A549 (cell line): ENCODE measurements at regions not wholly inside any gene's neighbourhood (a gene's known extent, or its start where the extent isn't known, plus 50 kb on each side); places are given as distances from the start of the nearest gene placed in this dataset.

Experiments used
- ATAC-seq, 2 experiments: fragments of 200-7000 bp in 1 of 2; fragments of >200 bp in 1 of 2; cut with Nextera tagmentation in 1 of 2; cut with Tn5 transposase in 1 of 2; 3 replicates each; pipeline versions ENCODE4 v1.8.0 to v1.9.1; 2018 to 2020; ENCODE audit warnings: mild to moderate bottlenecking in 1 of 2, moderate library complexity in 1 of 2
- CTCF ChIA-PET: fragments of 300-600 bp; sonication (Branson Sonifier 250); formaldehyde crosslinking; extraction: SDS; loops from one replicate; lab custom pipeline; 2021; ENCODE audit warnings: antibody characterized with exemption, inconsistent platforms; lab: Yijun Ruan, JAX
- POLR2A ChIA-PET: fragments of 350-600 bp; formaldehyde crosslinking; extraction: SDS; loops from one replicate; lab custom pipeline; 2021; ENCODE audit warnings: antibody characterized with exemption, inconsistent platforms; lab: Yijun Ruan, JAX
- DNase-seq, 2 experiments: peaks; one replicate each; pipeline versions ENCODE4 v3.0.0 to v3.0.0-alpha.2; 2011 to 2016; ENCODE audit warnings: low read depth in 1 of 2, low spot score in 1 of 2
- FAIRE-seq: peaks from 2 replicates; lab custom pipeline; 2011; peaks lifted over from hg19 to GRCh38; lab: Jason Lieb, UNC
- H3K27ac ChIP-seq, 2 experiments: fragments of >200 bp; sonication (Bioruptor Twin); formaldehyde crosslinking; 3 replicates each; pipeline ENCODE4 v1.5.1; 2016 to 2017
- H3K4me1 ChIP-seq: fragments of >200 bp; sonication (Bioruptor Twin); formaldehyde crosslinking; 3 replicates; pipeline ENCODE4 v1.6.1; 2016
- H3K4me2 ChIP-seq: fragments of >200 bp; sonication (Bioruptor Twin); formaldehyde crosslinking; 3 replicates; pipeline ENCODE4 v1.6.1; 2016
- H3K4me3 ChIP-seq: fragments of >200 bp; sonication (Bioruptor Twin); formaldehyde crosslinking; 3 replicates; pipeline ENCODE4 v1.5.1; 2016
- H3K9me3 ChIP-seq: fragments of >200 bp; sonication (Bioruptor Twin); formaldehyde crosslinking; 3 replicates; pipeline ENCODE4 v1.6.1; 2016
- EHMT2 ChIP-seq: fragments of 200-600 bp; sonication (generic); IDR thresholded peaks from 2 replicates; pipeline ENCODE4 v1.6.1; 2016; ENCODE audit warnings: antibody characterized with exemption, low read depth, mild to moderate bottlenecking, moderate library complexity
- ESRRA ChIP-seq: fragments of 150-350 bp; IDR thresholded peaks from 2 replicates; pipeline ENCODE4 v1.6.1; 2014; ENCODE audit warnings: mild to moderate bottlenecking, low read length, borderline replicate concordance
- FOXS1 ChIP-seq: fragments of 250-450 bp; sonication (Bioruptor Pico); IDR thresholded peaks from 2 replicates; pipeline ENCODE4 v1.5.0; 2020; ENCODE audit warnings: mild to moderate bottlenecking, moderate library complexity
- HDAC2 ChIP-seq: fragments of 200-600 bp; sonication (generic); IDR thresholded peaks from 2 replicates; pipeline ENCODE4 v1.6.1; 2016
- HOXB13 ChIP-seq: fragments of 250-450 bp; sonication (Bioruptor Pico); IDR thresholded peaks from 2 replicates; pipeline ENCODE4 v1.5.0; 2020; ENCODE audit warnings: low read depth, mild to moderate bottlenecking, moderate library complexity
- JUN ChIP-seq, 2 experiments: fragments of >200 bp; sonication (Bioruptor Twin); formaldehyde crosslinking; IDR thresholded peaks; 2 replicates in 1 of 2; 3 replicates in 1 of 2; pipeline ENCODE4 v1.6.1; 2016 to 2017
- NFE2L2 ChIP-seq: fragments of 150-350 bp; conservative IDR thresholded peaks from 2 replicates; pipeline ENCODE4 v1.6.1; 2014; ENCODE audit warnings: low read length
- POLR2A ChIP-seq: IDR thresholded peaks from 2 replicates; pipeline ENCODE4 v1.6.1; 2012; ENCODE audit warnings: mild to moderate bottlenecking, low read length
- RARB ChIP-seq: fragments of 250-450 bp; sonication (Bioruptor Pico); IDR thresholded peaks from 2 replicates; pipeline ENCODE4 v1.8.0; 2021; ENCODE audit warnings: mild to moderate bottlenecking, moderate library complexity
- RCOR1 ChIP-seq: fragments of 150-350 bp; IDR thresholded peaks from 2 replicates; pipeline ENCODE4 v1.6.1; 2014; ENCODE audit warnings: antibody characterized with exemption, low read length, low read depth
- REST ChIP-seq: fragments of 200-600 bp; sonication (generic); IDR thresholded peaks from 2 replicates; pipeline ENCODE4 v1.6.1; 2016; ENCODE audit warnings: antibody characterized with exemption, mild to moderate bottlenecking, moderate library complexity
- RFX5 ChIP-seq: fragments of 450-650 bp; IDR thresholded peaks from 2 replicates; pipeline ENCODE4 v1.7.1; 2014; ENCODE audit warnings: antibody characterized with exemption, mild to moderate bottlenecking, moderate library complexity
- RNF2 ChIP-seq: fragments of 200-600 bp; sonication (generic); IDR thresholded peaks from 2 replicates; pipeline ENCODE4 v1.6.1; 2016; ENCODE audit warnings: low read depth, mild to moderate bottlenecking, antibody characterized with exemption, moderate library complexity, borderline replicate concordance
- SMC3 ChIP-seq: fragments of >200 bp; sonication (Bioruptor Twin); formaldehyde crosslinking; IDR thresholded peaks from 3 replicates; pipeline ENCODE4 v1.6.1; 2018; ENCODE audit warnings: inconsistent platforms
- SREBF2 ChIP-seq: fragments of 450-650 bp; IDR thresholded peaks from 2 replicates; pipeline ENCODE4 v1.6.1; 2014; ENCODE audit warnings: mild to moderate bottlenecking, moderate library complexity
- TP53 ChIP-seq: fragments of 250-450 bp; sonication (Bioruptor Pico); IDR thresholded peaks from 2 replicates; pipeline ENCODE4 v1.5.0; 2021; ENCODE audit warnings: mild to moderate bottlenecking, moderate library complexity
- ZC3H11A ChIP-seq: fragments of 450-650 bp; IDR thresholded peaks from 2 replicates; pipeline ENCODE4 v1.6.1; 2014; ENCODE audit warnings: antibody characterized with exemption, mild to moderate bottlenecking
- ZFP36 ChIP-seq: fragments of 450-650 bp; IDR thresholded peaks from 2 replicates; pipeline ENCODE4 v1.6.1; 2014; ENCODE audit warnings: borderline replicate concordance; ENCODE audit not compliant: partially characterized antibody
- WGBS: methylation state at CpG from one replicate; pipeline ENCODE4 v1.1.6; 2017; ENCODE audit errors: missing lambda C conversion rate; 5-methylcytosine and 5-hydroxymethylcytosine counted together
- TF ChIP-seq, protein P1 (sequence below): fragments of 150-350 bp; IDR thresholded peaks from 2 replicates; pipeline ENCODE4 v1.6.1; 2014; ENCODE audit warnings: low read depth, mild to moderate bottlenecking, low read length
- TF ChIP-seq, protein P2 (sequence below): IDR thresholded peaks from 2 replicates; pipeline ENCODE4 v1.6.1; 2012

- FAIRE-seq, result no peak
- no peaks in the 10 kb centered on the region for H3K4me1 ChIP-seq
- POLR2A ChIA-PET, result no interaction called here
- TF ChIP-seq TP53 (CRISPR knock-in tag), result no peak
- no peak for TF ChIP-seq SREBF2
- TF ChIP-seq SMC3, result no peak
- TF ChIP-seq JUN (IDR thresholded peaks at IDR 0.05), result no peak
- no peak for TF ChIP-seq RFX5
- TF ChIP-seq, protein P1, sequence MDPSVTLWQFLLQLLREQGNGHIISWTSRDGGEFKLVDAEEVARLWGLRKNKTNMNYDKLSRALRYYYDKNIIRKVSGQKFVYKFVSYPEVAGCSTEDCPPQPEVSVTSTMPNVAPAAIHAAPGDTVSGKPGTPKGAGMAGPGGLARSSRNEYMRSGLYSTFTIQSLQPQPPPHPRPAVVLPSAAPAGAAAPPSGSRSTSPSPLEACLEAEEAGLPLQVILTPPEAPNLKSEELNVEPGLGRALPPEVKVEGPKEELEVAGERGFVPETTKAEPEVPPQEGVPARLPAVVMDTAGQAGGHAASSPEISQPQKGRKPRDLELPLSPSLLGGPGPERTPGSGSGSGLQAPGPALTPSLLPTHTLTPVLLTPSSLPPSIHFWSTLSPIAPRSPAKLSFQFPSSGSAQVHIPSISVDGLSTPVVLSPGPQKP, result no peak
- no peak for TF ChIP-seq REST
- no peak for TF ChIP-seq ZC3H11A
- TF ChIP-seq, protein P2, sequence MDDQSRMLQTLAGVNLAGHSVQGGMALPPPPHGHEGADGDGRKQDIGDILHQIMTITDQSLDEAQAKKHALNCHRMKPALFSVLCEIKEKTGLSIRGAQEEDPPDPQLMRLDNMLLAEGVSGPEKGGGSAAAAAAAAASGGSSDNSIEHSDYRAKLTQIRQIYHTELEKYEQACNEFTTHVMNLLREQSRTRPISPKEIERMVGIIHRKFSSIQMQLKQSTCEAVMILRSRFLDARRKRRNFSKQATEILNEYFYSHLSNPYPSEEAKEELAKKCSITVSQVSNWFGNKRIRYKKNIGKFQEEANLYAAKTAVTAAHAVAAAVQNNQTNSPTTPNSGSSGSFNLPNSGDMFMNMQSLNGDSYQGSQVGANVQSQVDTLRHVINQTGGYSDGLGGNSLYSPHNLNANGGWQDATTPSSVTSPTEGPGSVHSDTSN, result no peak
- TF ChIP-seq POLR2A, result no peak
- 36% methylated on average over 10 of the region's 10 CpGs for WGBS
- no peak overlapping the region for H3K4me2 ChIP-seq
- no peak overlapping the region for H3K27ac ChIP-seq
- no peaks in the 10 kb centered on the region for H3K9me3 ChIP-seq
- CTCF ChIA-PET, result no interaction called here
- ATAC-seq, result no peak
- DNase-seq, result no peak
- no peak overlapping the region for H3K4me3 ChIP-seq
Measured at GRCh38 chr16:79449067-79449769, 151.3 kb downstream of the MAF start.

- no peak for DNase-seq
- Histone ChIP-seq H3K9me3 (no peaks in the 10 kb centered on the region), H3K4me3 (no peak overlapping the region), H3K4me1 (no peaks in the 10 kb centered on the region), H3K4me2 (no peak overlapping the region), H3K27ac (no peak overlapping the region)
- TF ChIP-seq ZFP36 (no peak), NFE2L2 (no peak), RCOR1 (no peak)
- CTCF ChIA-PET, result no interaction called here
- WGBS, result 15% methylated on average over 7 of the region's 7 CpGs
- POLR2A ChIA-PET, result no interaction called here
- no peak for FAIRE-seq
- no peak for ATAC-seq
Measured at GRCh38 chr16:79444572-79444971, 156.0 kb downstream of the MAF start.

DNA sequence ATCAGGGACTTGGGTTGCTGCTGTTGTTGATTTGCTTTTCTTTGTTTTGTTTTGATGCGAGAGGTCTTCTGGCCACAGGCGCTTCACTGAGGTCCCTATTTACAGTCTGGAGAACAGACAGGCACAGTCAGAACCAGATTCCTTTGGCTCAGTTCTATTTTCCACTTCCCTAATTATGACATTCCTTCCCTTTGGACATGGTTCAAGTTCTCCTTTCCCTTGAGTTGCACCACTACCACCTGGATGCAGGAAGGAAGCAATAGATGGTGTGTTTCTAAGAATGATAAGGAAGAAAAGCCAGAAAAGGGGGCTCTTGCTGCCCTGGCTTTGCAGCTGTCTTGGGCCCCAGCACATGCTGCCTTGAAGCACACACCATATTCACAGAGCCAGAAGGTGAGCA, 160.6 kb downstream of the MAF start:
- 92% methylated on average over 2 of the region's 2 CpGs for WGBS
- no peak for ATAC-seq
- CTCF ChIA-PET, result no interaction called here

More for the DNA sequence above, 160.6 kb downstream of the MAF start:
- H3K27ac ChIP-seq, result no peak overlapping the region
- FAIRE-seq, result no peak
- TF ChIP-seq ESRRA, result no peak
- no peak for TF ChIP-seq FOXS1 (CRISPR knock-in tag)
- TF ChIP-seq, protein P1, result no peak
- no peak for TF ChIP-seq RCOR1
- TF ChIP-seq HOXB13 (CRISPR knock-in tag), result no peak
- TF ChIP-seq SMC3, result no peak
- no peak for TF ChIP-seq RNF2
- no peak for TF ChIP-seq RARB (CRISPR knock-in tag)
- TF ChIP-seq HDAC2, result no peak
- TF ChIP-seq EHMT2, result no peak
- TF ChIP-seq, protein P2, result no peak
- no peak for DNase-seq
- H3K4me2 ChIP-seq, result no peak overlapping the region
- H3K4me3 ChIP-seq, result no peak overlapping the region
- POLR2A ChIA-PET, result no interaction called here
- no peaks in the 10 kb centered on the region for H3K9me3 ChIP-seq
- H3K4me1 ChIP-seq, result no peaks in the 10 kb centered on the region
